Mesenchymal stem cell (in vitro differentiated cells and primary cell): ENCODE measurements at regions not wholly inside any gene's neighbourhood (a gene's known extent, or its start where the extent isn't known, plus 50 kb on each side); places are given as distances from the start of the nearest gene placed in this dataset.

Experiments used
- DNase-seq: peaks from one replicate; pipeline ENCODE4 v3.0.0-alpha.2; 2013
- H2AFZ ChIP-seq: one replicate; pipeline ENCODE4 v1.6.1; 2013; ENCODE audit warnings: low read depth, mild to moderate bottlenecking, control low read depth, inconsistent platforms, low read length, moderate library complexity
- H2AK5ac ChIP-seq: 2 replicates; pipeline ENCODE4 v1.6.1; 2013; ENCODE audit warnings: low read length, moderate library complexity, mild to moderate bottlenecking, inconsistent platforms; ENCODE audit not compliant: severe bottlenecking
- H2BK120ac ChIP-seq: one replicate; pipeline ENCODE4 v1.6.1; 2013; ENCODE audit warnings: low read depth, mild to moderate bottlenecking, inconsistent platforms, low read length, moderate library complexity
- H2BK12ac ChIP-seq, 2 experiments: one replicate each; pipeline ENCODE4 v1.6.1; 2013; ENCODE audit warnings: inconsistent platforms in 2 of 2, low read length in 2 of 2, mild to moderate bottlenecking in 2 of 2, moderate library complexity in 2 of 2, control low read depth in 1 of 2
- H2BK15ac ChIP-seq: one replicate; pipeline ENCODE4 v1.6.1; 2013; ENCODE audit warnings: mild to moderate bottlenecking, low read depth, inconsistent platforms; ENCODE audit not compliant: poor library complexity, severe bottlenecking
- H2BK5ac ChIP-seq: 2 replicates; pipeline ENCODE4 v1.6.1; 2013; ENCODE audit warnings: low read depth, mild to moderate bottlenecking, low read length, control low read depth, inconsistent platforms; ENCODE audit not compliant: poor library complexity, severe bottlenecking
- H3K14ac ChIP-seq, 2 experiments: one replicate each; pipeline ENCODE4 v1.6.1; 2013; ENCODE audit warnings: inconsistent platforms in 2 of 2, low read length in 2 of 2, control low read depth in 1 of 2, mild to moderate bottlenecking in 1 of 2, moderate library complexity in 1 of 2
- H3K18ac ChIP-seq, 2 experiments: one replicate each; pipeline ENCODE4 v1.6.1; 2013; ENCODE audit warnings: inconsistent platforms in 2 of 2, low read length in 2 of 2, control low read depth in 1 of 2, low read depth in 1 of 2, mild to moderate bottlenecking in 1 of 2
- H3K23ac ChIP-seq, 2 experiments: one replicate each; pipeline ENCODE4 v1.6.1; 2013; ENCODE audit warnings: inconsistent platforms in 2 of 2, low read length in 2 of 2, mild to moderate bottlenecking in 2 of 2, moderate library complexity in 2 of 2, control low read depth in 1 of 2
- H3K27ac ChIP-seq: 2 replicates; pipeline ENCODE4 v1.5.1; 2013; ENCODE audit warnings: mild to moderate bottlenecking, moderate library complexity, low read length, control low read depth, inconsistent platforms; ENCODE audit not compliant: poor library complexity, severe bottlenecking
- H3K27me3 ChIP-seq, 2 experiments: 2 replicates each; pipeline versions ENCODE4 v1.6.1 to v1.7.0; 2013; ENCODE audit warnings: low read length in 2 of 2, mild to moderate bottlenecking in 2 of 2, moderate library complexity in 2 of 2, control low read depth in 1 of 2, inconsistent platforms in 1 of 2; ENCODE audit not compliant: control insufficient read depth in 1 of 2, insufficient read depth in 1 of 2
- H3K36me3 ChIP-seq, 2 experiments: 2 replicates each; pipeline versions ENCODE4 v1.6.1 to v1.7.0; 2013; ENCODE audit warnings: low read length in 2 of 2, control low read depth in 1 of 2, inconsistent platforms in 1 of 2, low read depth in 1 of 2, mild to moderate bottlenecking in 1 of 2; ENCODE audit not compliant: insufficient read depth in 2 of 2, control insufficient read depth in 1 of 2
- H3K4ac ChIP-seq, 2 experiments: one replicate each; pipeline ENCODE4 v1.6.1; 2013; ENCODE audit warnings: inconsistent platforms in 2 of 2, low read length in 2 of 2, mild to moderate bottlenecking in 2 of 2, moderate library complexity in 2 of 2, control low read depth in 1 of 2, low read depth in 1 of 2
- H3K4me1 ChIP-seq: 2 replicates; pipeline ENCODE4 v1.6.1; 2013; ENCODE audit warnings: low read depth, low read length, control low read depth; ENCODE audit not compliant: control insufficient read depth, insufficient read depth
- H3K4me2 ChIP-seq: 2 replicates; pipeline ENCODE4 v1.6.1; 2013; ENCODE audit warnings: low read length, mild to moderate bottlenecking, inconsistent platforms; ENCODE audit not compliant: poor library complexity, severe bottlenecking
- H3K4me3 ChIP-seq, 2 experiments: 2 replicates each; pipeline versions ENCODE4 v1.5.1 to v1.7.0; 2013; ENCODE audit warnings: low read length in 2 of 2, mild to moderate bottlenecking in 2 of 2, control low read depth in 1 of 2, low read depth in 1 of 2; ENCODE audit not compliant: insufficient read depth in 1 of 2
- H3K79me1 ChIP-seq: replicated peaks from 2 replicates; pipeline ENCODE4 v1.6.1; 2013; ENCODE audit warnings: mild to moderate bottlenecking, control low read depth, low read length, inconsistent platforms; ENCODE audit not compliant: poor library complexity, severe bottlenecking
- H3K9ac ChIP-seq: 2 replicates; pipeline ENCODE4 v1.7.0; 2013; ENCODE audit warnings: mild to moderate bottlenecking, low read length, moderate library complexity
- H3K9me3 ChIP-seq: 2 replicates; pipeline ENCODE4 v1.7.0; 2013; ENCODE audit warnings: mild to moderate bottlenecking, low read length; ENCODE audit not compliant: control insufficient read depth
- H4K8ac ChIP-seq: one replicate; pipeline ENCODE4 v1.6.1; 2013; ENCODE audit warnings: inconsistent platforms, mild to moderate bottlenecking, low read length, moderate library complexity
- H4K91ac ChIP-seq: one replicate; pipeline ENCODE4 v1.6.1; 2013; ENCODE audit warnings: mild to moderate bottlenecking, low read length, inconsistent platforms
- WGBS: methylation state at CpG from one replicate; pipeline ENCODE4 v1.1.7; 2013; ENCODE audit warnings: mixed read lengths; 5-methylcytosine and 5-hydroxymethylcytosine counted together

- Histone ChIP-seq H3K27ac (no peak overlapping the region), H3K18ac (no peak overlapping the region), H2BK15ac (no peak overlapping the region), H2BK5ac (no peak overlapping the region), H3K4ac (no peak overlapping the region), H3K9me3 (no peaks in the 10 kb centered on the region), H3K4me1 (no peaks in the 10 kb centered on the region), H3K23ac (no peak overlapping the region), H3K14ac (no peak overlapping the region), H2AFZ (no peak overlapping the region), H2BK120ac (no peak overlapping the region), H2BK12ac (no peak overlapping the region), H3K79me1 (no peaks in the 10 kb centered on the region), H2AK5ac (no peak overlapping the region), H3K4me3 (no peak overlapping the region), H4K8ac (no peak overlapping the region), H3K9ac (no peak overlapping the region), H3K36me3 (no peaks in the 10 kb centered on the region), H3K27me3 (peaks cover 0 to 12% of the 10 kb centered on the region in 2 experiments), H4K91ac (no peak overlapping the region), H3K4me2 (no peak overlapping the region)
- no peak for DNase-seq
- WGBS: 84% methylated on average over 28 of the region's 28 CpGs
Measured at GRCh38 chr14:104388011-104388521, 191.5 kb upstream of the C14orf180 start.

DNA sequence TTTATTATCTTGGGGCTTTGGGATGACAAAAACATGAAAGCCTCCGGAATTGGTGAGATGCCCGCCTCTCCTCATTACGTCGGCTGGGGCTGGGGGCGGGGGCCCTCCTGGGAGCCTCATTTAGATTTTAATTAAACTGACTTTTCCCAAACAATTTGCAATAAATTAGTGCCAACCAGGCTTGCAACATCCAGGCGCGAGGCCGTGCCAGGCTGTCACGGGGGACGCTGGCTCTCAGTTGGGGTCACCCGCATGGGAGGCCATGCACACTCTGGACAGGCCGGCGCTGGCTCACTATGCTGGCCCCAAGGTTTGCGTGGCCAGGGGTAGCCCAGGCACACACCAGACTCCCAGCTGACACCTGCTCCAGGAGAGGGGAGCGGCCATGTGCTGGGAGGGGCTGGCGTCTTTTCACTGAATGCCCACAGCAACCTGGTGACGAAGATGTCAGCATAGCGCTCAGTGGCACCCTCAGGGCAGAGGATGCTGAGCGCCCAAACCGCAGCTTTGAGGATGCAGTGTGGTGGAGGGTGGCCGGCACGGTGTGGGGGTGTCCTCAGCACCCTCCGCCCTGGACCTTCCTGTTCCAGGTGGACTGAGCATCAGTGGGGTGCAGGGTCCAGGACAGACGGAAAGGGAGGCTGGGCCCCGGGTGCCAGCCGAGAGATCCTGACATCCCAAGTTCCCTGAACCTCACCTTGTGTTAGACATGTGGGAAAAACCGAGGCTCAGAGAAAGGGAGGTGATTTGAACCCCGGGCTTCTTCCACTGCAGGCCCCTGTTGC lies 190.8 kb upstream of the C14orf180 start:
- Histone ChIP-seq H3K9me3 (no peaks in the 10 kb centered on the region), H3K4me1 (no peaks in the 10 kb centered on the region), H3K27me3 (peaks cover 0 to 8% of the 10 kb centered on the region in 2 experiments), H3K27ac (no peak overlapping the region), H3K9ac (no peak overlapping the region), H3K23ac (no peak overlapping the region), H2BK15ac (no peak overlapping the region), H2BK12ac (no peak overlapping the region), H2AFZ (no peak overlapping the region), H3K79me1 (no peaks in the 10 kb centered on the region), H3K18ac (no peak overlapping the region), H3K36me3 (no peaks in the 10 kb centered on the region), H3K4me3 (no peak overlapping the region), H2BK5ac (no peak overlapping the region), H4K8ac (no peak overlapping the region), H2BK120ac (no peak overlapping the region), H2AK5ac (no peak overlapping the region), H3K4me2 (no peak overlapping the region), H4K91ac (no peak overlapping the region), H3K14ac (no peak overlapping the region), H3K4ac (no peak overlapping the region)
- 90% methylated on average over 28 of the region's 28 CpGs for WGBS
- DNase-seq: no peak

GRCh38 chr14:104389326-104390220 lies 190.0 kb upstream of the C14orf180 start:
- Histone ChIP-seq H3K79me1 (no peaks in the 10 kb centered on the region), H2BK12ac (no peak overlapping the region), H2BK120ac (no peak overlapping the region), H3K14ac (no peak overlapping the region), H2AK5ac (no peak overlapping the region), H3K9me3 (no peaks in the 10 kb centered on the region), H3K4ac (no peak overlapping the region), H3K18ac (no peak overlapping the region), H3K4me2 (no peak overlapping the region), H2AFZ (no peak overlapping the region), H2BK15ac (no peak overlapping the region), H4K91ac (no peak overlapping the region), H3K23ac (no peak overlapping the region), H3K36me3 (no peaks in the 10 kb centered on the region), H3K4me3 (no peak overlapping the region), H3K9ac (no peak overlapping the region), H4K8ac (no peak overlapping the region), H3K27me3 (peaks cover 0 to 2% of the 10 kb centered on the region in 2 experiments), H2BK5ac (no peak overlapping the region), H3K4me1 (no peaks in the 10 kb centered on the region), H3K27ac (no peak overlapping the region)
- WGBS: 77% methylated on average over 28 of the region's 28 CpGs
- no peak for DNase-seq
